ENCODE measurements at regions not wholly inside any gene's neighbourhood (a gene's known extent, or its start where the extent isn't known, plus 50 kb on each side); places are given as distances from the start of the nearest gene placed in this dataset.

DNA sequence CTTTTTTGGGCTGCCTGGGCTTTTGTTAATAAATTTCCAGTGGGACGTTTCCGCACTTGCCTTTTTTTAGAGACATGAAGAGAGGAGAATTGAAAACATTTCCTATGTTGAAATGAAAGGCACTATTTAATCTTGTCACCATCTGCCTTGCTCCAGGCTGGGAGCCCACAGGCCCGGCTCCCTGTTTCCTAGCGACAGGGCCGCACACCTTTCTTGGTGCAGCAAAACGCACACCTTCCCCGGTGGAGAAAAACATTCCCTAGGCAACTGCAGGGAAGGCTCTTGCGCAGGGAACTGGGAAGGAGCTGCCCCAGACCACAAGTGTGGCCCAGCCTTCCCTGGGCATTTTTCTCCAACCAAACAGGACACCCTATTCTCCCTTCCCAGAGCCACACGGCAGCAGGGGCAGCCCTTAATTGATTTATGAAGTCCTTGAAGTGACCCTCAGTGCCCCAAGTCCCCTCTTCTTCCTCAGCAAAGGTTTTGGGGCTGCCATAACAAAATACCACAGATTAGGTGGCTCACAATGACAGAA is 79.3 kb upstream of the KCNK12 start:
- TF ChIP-seq, protein P1, sequence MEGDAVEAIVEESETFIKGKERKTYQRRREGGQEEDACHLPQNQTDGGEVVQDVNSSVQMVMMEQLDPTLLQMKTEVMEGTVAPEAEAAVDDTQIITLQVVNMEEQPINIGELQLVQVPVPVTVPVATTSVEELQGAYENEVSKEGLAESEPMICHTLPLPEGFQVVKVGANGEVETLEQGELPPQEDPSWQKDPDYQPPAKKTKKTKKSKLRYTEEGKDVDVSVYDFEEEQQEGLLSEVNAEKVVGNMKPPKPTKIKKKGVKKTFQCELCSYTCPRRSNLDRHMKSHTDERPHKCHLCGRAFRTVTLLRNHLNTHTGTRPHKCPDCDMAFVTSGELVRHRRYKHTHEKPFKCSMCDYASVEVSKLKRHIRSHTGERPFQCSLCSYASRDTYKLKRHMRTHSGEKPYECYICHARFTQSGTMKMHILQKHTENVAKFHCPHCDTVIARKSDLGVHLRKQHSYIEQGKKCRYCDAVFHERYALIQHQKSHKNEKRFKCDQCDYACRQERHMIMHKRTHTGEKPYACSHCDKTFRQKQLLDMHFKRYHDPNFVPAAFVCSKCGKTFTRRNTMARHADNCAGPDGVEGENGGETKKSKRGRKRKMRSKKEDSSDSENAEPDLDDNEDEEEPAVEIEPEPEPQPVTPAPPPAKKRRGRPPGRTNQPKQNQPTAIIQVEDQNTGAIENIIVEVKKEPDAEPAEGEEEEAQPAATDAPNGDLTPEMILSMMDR (conservative IDR thresholded peaks at IDR 0.05; ENCODE audit: low read depth, low read length): no peak
- TF ChIP-seq EZH2 (IDR thresholded peaks at IDR 0.05; ENCODE audit: low read length, unreplicated experiment): no peak

Measured in PC-3 (cell line).